Gastrocnemius medialis (tissue), 4 donors: ENCODE measurements at regions not wholly inside any gene's neighbourhood (a gene's known extent, or its start where the extent isn't known, plus 50 kb on each side); places are given as distances from the start of the nearest gene placed in this dataset.

Source experiments
- POLR2A ChIP-seq, 2 donors: fragments of 450-650 bp; IDR thresholded peaks; one replicate each; pipeline ENCODE4 v1.6.1; 2017; ENCODE audit warnings: antibody characterized with exemption in 2 of 2, mild to moderate bottlenecking in 2 of 2, moderate library complexity in 2 of 2
- TF ChIP-seq, protein P1 (sequence below), 5 experiments: fragments of 450-650 bp in 3 of 5; fragments of 200-600 bp in 2 of 5; sonication (generic) in 2 of 5; IDR thresholded peaks in 4 of 5; conservative IDR thresholded peaks in 1 of 5; 1 replicate in 4 of 5; 2 replicates in 1 of 5; pipeline ENCODE4 v1.5.1; 2016 to 2019; ENCODE audit warnings: antibody characterized with exemption in 5 of 5, mild to moderate bottlenecking in 3 of 5, moderate library complexity in 3 of 5

GRCh38 chr18:78090584-78090983 lies 840.9 kb downstream of the GALR1 start:
- TF ChIP-seq, protein P1, sequence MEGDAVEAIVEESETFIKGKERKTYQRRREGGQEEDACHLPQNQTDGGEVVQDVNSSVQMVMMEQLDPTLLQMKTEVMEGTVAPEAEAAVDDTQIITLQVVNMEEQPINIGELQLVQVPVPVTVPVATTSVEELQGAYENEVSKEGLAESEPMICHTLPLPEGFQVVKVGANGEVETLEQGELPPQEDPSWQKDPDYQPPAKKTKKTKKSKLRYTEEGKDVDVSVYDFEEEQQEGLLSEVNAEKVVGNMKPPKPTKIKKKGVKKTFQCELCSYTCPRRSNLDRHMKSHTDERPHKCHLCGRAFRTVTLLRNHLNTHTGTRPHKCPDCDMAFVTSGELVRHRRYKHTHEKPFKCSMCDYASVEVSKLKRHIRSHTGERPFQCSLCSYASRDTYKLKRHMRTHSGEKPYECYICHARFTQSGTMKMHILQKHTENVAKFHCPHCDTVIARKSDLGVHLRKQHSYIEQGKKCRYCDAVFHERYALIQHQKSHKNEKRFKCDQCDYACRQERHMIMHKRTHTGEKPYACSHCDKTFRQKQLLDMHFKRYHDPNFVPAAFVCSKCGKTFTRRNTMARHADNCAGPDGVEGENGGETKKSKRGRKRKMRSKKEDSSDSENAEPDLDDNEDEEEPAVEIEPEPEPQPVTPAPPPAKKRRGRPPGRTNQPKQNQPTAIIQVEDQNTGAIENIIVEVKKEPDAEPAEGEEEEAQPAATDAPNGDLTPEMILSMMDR (IDR thresholded peaks at IDR 0.05 in 4 of 5, conservative IDR thresholded peaks at IDR 0.05 in 1 of 5), result no peak
- no peak for TF ChIP-seq POLR2A (IDR thresholded peaks at IDR 0.05)
